ENCODE measurements at regions not wholly inside any gene's neighbourhood (a gene's known extent, or its start where the extent isn't known, plus 50 kb on each side); places are given as distances from the start of the nearest gene placed in this dataset.

DNA sequence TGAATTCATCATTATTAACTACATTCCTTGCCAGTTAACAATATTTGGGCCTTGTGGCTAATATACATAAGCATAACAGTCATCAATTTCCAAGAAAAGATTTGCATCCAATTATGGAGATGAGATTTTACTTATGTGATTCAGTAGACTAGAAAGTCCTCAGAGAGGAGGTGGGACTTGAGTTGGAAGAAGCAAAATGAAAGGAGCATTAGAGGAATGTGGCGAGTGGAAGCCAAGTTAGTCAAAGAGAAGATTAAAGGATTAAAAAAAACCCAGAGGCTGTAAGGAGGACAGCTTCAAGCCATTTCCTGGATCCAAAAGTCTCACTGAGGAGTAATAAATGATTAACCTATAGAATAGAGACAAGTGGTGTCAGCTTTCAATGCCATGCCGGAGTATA is 1099.4 kb upstream of the IGFBP7 start:
- Histone ChIP-seq H3K4me1 (no peaks in the 10 kb centered on the region), H3K9me3 (peaks cover 0 to 5% (median 0%) of the 10 kb centered on the region in 12 donors), H3K36me3 (no peaks in the 10 kb centered on the region), H3K4me3 (no peak overlapping the region), H3K27ac (no peak overlapping the region), H3K27me3 (no peaks in the 10 kb centered on the region)
- DNase-seq = no peak
- intact Hi-C loops (cut with DNase I) = no loop called here
- TF ChIP-seq, protein P1, sequence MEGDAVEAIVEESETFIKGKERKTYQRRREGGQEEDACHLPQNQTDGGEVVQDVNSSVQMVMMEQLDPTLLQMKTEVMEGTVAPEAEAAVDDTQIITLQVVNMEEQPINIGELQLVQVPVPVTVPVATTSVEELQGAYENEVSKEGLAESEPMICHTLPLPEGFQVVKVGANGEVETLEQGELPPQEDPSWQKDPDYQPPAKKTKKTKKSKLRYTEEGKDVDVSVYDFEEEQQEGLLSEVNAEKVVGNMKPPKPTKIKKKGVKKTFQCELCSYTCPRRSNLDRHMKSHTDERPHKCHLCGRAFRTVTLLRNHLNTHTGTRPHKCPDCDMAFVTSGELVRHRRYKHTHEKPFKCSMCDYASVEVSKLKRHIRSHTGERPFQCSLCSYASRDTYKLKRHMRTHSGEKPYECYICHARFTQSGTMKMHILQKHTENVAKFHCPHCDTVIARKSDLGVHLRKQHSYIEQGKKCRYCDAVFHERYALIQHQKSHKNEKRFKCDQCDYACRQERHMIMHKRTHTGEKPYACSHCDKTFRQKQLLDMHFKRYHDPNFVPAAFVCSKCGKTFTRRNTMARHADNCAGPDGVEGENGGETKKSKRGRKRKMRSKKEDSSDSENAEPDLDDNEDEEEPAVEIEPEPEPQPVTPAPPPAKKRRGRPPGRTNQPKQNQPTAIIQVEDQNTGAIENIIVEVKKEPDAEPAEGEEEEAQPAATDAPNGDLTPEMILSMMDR (IDR thresholded peaks at IDR 0.05) = no peak
- TF ChIP-seq POLR2A (IDR thresholded peaks at IDR 0.05) = no peak
- ATAC-seq = no peak
- 78 to 86% (median 82%) methylated on average over 2 of the region's 2 CpGs for WGBS, 4 donors

DNA sequence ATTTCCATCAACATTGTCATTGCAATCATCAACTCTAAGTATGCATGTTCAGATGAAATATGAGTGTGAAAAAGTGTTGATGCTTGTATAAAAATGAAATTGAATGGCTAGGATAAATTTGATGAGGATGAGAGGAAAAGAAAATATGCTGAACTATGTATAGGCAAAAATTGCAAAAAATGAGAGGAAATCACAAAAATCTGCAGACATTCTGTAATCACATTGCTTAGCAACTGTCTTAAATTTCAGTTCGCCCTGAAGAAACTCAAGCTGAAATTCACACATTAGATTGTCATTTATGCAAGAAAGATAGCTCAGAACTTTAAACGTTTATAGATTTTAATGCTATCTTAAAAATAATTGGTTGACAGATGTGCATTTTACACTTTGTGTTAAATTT is 1098.8 kb upstream of the IGFBP7 start:
- DNase-seq (no peak), ATAC-seq (no peak)
- Histone ChIP-seq H3K27ac (no peak overlapping the region), H3K36me3 (no peaks in the 10 kb centered on the region), H3K4me1 (no peaks in the 10 kb centered on the region), H3K4me3 (no peak overlapping the region), H3K9me3 (peaks cover 0 to 5% (median 0%) of the 10 kb centered on the region in 12 donors), H3K27me3 (no peaks in the 10 kb centered on the region)
- 71 to 78% (median 75%) methylated on average over 2 of the region's 2 CpGs for WGBS, 4 donors
- TF ChIP-seq POLR2A (IDR thresholded peaks at IDR 0.05) = no peak
- TF ChIP-seq, protein P1 (IDR thresholded peaks at IDR 0.05) = no peak
- intact Hi-C loops (cut with DNase I) = no loop called here

DNA sequence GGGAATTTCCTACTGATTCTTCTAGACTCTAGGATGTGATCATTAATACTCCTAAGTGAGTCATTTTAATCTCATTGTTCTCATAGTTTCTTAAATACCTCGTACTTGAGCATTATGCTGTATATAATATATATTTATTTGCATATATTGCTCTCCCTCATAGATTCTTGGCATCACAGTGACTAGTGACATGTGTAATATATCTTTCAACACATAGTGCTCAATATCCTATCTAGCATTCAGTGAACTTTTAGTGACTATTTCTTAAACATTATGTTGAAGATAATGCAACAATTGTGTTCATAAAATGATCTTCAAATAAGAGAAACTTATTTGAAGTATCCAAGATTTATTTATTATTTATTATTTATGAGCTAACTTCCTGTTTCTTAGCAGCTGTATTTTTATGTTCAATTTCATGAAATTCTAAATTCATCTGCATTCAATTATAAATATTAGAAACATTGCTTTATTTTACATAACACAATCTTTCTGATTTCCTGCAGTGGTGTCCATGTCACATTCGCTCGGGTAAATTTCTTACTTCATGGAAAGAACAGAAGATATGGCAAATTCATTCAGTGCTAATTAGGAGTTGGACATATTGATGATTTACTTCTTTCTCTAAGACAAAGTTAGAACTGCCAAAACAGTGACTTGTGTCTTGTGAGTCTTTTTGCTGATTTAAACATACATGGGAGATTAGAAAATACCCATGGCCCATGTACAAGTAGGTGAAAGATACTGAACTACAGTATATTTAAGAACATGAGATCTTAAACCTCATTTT is 1095.5 kb upstream of the IGFBP7 start:
- no peak for ATAC-seq
- Histone ChIP-seq H3K36me3 (no peaks in the 10 kb centered on the region), H3K27me3 (no peaks in the 10 kb centered on the region), H3K4me3 (no peak overlapping the region), H3K4me1 (no peaks in the 10 kb centered on the region), H3K27ac (no peak overlapping the region), H3K9me3 (peaks cover 0 to 5% (median 0%) of the 10 kb centered on the region in 12 donors)
- DNase-seq = no peak
- no peak for TF ChIP-seq POLR2A (IDR thresholded peaks at IDR 0.05)
- TF ChIP-seq, protein P1 (IDR thresholded peaks at IDR 0.05) = no peak
- intact Hi-C loops (cut with DNase I) = no loop called here
- WGBS, 4 donors = 60 to 72% (median 67%) methylated on average over 3 of the region's 3 CpGs

DNA sequence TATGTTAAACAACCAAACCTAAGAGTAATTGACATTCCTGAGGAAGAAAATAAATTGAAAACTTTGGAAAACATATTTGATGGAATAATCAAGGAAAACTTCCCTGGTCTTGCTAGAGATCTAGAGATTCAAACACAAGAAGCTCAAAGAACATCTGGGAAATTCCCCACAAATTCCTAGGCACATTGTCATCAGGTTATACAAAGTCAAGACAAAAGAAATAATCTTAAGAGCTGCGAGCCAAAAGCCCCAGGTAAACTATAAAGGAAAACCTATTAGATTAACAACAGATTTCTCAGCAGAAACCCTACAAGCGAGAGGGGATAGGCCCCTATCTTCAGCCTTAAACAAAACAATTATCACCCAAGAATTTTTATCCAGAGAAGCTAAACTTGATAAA is 1082.0 kb upstream of the IGFBP7 start:
- TF ChIP-seq, protein P1 (IDR thresholded peaks at IDR 0.05) = no peak
- no peak for TF ChIP-seq POLR2A (IDR thresholded peaks at IDR 0.05)
- Histone ChIP-seq H3K9me3 (peaks cover 0 to 5% (median 0%) of the 10 kb centered on the region in 12 donors), H3K36me3 (no peaks in the 10 kb centered on the region), H3K27ac (no peak overlapping the region), H3K27me3 (no peaks in the 10 kb centered on the region), H3K4me3 (no peak overlapping the region), H3K4me1 (no peaks in the 10 kb centered on the region)
- WGBS, 4 donors = 61 to 73% (median 70%) methylated on average over 2 of the region's 2 CpGs
- intact Hi-C loops (cut with DNase I) = no loop called here
- DNase-seq (no peak), ATAC-seq (no peak)

Data from heart left ventricle (tissue), 16 donors.